HG02623 (cell line): ENCODE measurements at regions not wholly inside any gene's neighbourhood (a gene's known extent, or its start where the extent isn't known, plus 50 kb on each side); places are given as distances from the start of the nearest gene placed in this dataset.

Experiments
- ATAC-seq: cut with Tn5 transposase; IDR thresholded peaks from one replicate; pipeline ENCODE4 v1.9.1; 2021; ENCODE audit warnings: moderate library complexity; ENCODE audit not compliant: unreplicated experiment

GRCh38 chr1:239538239-239538988 is 152.0 kb downstream of the CHRM3 start:
- no peak for ATAC-seq

DNA sequence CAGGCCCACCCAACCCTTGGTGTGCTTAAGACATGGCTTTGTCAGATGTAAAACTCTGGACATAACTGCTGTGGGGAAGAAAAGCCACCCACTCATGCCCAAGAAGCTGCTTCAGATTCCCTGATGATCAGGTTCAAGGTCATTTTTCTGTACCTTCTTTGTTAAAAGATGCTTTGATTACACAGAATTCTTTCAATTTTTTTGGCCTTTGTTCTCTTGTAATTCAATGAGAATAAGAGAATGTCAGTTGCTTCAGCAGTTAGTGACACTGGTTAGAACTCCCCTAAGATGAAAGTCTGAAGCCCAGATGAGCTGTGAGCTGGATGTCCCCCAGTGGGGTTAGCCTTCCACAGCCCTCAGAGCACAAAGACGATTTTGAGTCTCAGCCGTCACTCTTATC is 152.7 kb downstream of the CHRM3 start:
- ATAC-seq = no peak

- ATAC-seq = no peak
Observed at GRCh38 chr1:239539812-239540211, 153.4 kb downstream of the CHRM3 start.

DNA sequence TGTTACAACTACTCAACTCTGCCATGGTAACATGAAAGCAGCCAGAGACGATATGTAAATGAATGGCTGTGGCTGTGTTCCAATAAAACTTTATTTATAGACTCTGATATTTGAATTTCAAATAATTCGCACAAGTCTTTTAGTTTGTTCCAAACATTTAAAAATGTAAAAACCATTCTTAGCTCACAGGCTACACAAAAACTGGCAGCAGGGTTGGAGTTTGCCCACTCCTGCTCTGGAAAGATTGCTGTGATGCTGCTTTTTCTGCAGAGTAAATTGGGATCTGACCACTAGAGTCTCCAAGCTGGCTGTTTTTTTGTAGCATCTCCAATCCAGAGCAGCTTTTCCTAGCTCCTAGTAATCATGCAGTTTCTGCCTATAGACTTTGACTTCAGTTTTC is 157.5 kb downstream of the CHRM3 start:
- ATAC-seq = no peak

DNA sequence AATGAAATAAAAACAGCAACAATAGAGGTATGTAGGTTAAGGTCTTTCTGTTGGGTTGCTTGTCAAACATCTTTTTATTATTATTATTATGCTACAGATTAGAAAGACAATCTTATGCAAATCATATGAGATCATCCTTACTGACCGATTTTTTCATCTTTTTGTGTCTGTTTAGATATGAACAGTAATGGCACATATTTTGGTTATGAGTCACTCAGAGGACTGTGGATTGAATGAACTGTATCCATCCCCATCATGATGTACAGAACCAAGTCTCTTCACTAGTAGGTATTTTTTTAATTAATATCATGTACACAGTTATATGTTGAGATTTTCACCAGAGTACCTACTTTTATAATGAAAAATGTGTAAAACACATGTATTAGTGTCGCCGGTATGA is 159.1 kb downstream of the CHRM3 start:
- ATAC-seq = no peak

- ATAC-seq = no peak
Observed at GRCh38 chr1:239547987-239548386, 161.6 kb downstream of the CHRM3 start.

DNA sequence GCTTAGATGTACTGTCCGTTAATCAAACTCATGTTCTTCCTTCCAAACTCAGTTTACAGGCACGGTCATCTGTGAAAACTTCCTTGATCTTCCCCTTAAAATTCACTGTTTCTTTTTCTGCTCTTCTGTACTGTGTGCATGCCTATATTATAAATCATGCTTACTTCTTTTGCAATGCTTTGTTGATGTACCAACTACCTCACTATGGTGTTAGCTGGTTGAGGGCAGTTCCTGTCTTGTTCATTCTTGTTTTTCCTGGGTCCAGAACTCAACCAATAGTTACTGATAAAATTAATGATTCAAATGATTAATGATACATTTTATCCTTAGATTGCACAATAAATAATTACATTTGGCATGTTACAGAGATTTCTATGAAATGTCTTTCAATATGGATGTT is 163.8 kb downstream of the CHRM3 start:
- no peak for ATAC-seq

GRCh38 chr1:239555350-239555749 is 169.0 kb downstream of the CHRM3 start:
- no peak for ATAC-seq

DNA sequence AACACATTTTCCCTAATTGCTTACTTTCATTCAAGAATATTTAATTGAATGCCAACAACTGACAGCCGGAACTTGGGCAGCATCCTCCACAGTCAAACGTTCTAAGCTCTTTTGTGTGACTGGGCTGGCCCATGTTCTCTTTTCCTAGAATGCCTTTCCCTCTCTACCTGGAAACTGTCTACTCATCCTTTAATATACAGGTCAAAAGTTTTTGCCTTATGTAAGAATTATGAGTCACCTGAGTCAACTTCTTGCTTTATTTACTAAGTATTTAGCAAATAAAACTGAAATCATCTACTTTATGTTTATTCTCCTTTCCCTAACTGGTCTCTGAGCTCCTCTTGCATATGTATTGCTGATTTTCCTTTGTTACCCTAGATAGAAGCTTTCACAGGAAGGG is 172.2 kb downstream of the CHRM3 start:
- ATAC-seq = no peak

GRCh38 chr1:239558991-239559390 is 172.6 kb downstream of the CHRM3 start:
- ATAC-seq = no peak

DNA sequence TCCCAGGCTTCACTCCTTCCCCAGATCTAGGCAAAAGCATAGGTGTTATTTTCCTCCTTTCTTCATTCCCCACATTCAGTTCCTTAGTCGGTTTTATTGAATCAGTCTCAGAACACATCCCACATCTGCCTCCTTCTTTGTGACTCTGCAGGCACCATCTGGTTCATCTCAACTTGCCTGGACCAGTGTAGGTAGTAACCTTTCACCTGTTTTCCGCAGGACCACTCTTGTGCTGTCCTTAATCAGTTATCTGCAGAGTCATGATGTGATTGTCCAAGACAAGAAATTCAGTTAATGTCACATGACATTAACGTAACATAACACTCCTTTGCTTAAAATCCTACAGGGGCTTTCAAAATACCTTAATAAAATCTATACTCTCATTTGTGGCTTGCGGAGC is 174.6 kb downstream of the CHRM3 start:
- no peak for ATAC-seq

DNA sequence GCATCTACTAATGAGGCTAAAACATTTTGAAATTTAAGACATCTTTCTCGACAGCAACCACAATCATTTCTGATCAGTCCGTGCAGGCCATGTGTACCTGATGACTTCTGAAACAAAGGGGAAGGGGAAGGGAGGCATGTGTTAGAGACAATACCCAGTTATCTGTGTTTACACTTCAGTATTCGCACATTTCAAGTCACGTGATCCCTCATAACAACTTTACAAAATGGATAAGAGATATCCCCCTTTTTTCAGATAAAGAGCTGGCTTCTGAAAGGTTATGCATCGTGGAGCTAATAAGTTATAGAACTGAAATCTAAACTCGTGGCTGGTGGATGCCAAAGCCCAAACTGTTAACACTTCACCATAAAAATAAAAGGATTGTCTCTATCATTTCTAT is 175.7 kb downstream of the CHRM3 start:
- no peak for ATAC-seq

- ATAC-seq = no peak
Observed at GRCh38 chr1:239563681-239564080, 177.3 kb downstream of the CHRM3 start.

GRCh38 chr1:239566074-239566473 is 179.7 kb downstream of the CHRM3 start:
- no peak for ATAC-seq

DNA sequence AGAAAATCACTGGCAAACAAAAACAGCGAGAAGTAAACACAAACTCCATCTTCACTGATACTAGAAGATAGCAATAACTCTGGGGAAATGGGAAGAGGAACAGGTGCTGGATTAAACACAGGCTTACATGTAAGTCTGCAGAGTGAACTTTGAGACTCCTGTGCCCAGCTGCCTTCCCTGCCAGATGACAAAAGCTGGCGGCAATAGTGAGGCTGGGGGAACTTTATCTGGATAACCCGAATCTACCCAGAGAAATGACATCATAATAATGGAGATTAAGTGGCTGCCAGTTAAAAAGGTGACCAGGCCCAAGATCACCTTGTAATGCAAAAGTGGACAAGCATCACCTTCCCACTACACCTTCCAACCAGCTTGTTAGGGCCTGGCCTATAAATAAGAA is 184.5 kb downstream of the CHRM3 start:
- no peak for ATAC-seq

- no peak for ATAC-seq
Observed at GRCh38 chr1:239572183-239572582, 185.8 kb downstream of the CHRM3 start.

DNA sequence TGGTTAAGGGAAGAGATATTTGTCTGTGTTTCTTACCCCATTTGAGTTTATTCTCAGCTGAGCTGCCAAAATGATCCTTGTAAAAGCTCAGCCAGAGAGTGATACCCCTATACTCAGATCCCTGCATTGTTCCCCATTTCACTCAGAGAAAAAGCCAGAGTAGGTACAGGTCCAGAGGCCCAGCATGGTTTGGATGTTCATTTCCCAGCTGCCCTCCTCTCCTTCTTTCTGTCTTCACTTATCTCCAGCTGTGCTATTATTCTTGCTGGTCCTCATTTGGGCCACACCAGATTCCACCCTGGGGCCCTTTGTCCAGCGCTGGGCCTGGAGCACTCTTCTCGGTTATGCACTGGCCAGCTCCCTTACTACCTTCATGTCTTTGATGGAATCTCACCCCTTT is 187.7 kb downstream of the CHRM3 start:
- no peak for ATAC-seq

DNA sequence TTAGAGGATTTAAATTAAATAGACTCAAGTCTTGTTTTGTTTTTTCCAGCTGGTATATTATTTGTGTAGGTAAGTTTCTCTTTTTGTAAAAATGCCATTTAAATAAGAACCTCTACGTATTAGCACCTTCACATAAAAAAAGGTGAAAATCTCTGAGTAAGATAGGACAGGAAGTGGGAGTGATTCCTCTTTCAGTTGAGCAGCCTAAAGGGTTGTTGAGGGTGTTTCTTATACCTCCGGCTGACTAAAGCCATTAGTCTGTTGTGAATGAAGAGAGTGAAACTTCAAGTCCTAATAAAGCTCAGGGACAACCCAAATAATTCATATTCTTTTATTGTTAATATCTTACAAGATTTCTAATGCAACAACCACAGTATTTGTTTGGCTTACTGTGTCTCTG is 188.7 kb downstream of the CHRM3 start:
- ATAC-seq = no peak

GRCh38 chr1:239583536-239583935 is 197.2 kb downstream of the CHRM3 start:
- no peak for ATAC-seq

DNA sequence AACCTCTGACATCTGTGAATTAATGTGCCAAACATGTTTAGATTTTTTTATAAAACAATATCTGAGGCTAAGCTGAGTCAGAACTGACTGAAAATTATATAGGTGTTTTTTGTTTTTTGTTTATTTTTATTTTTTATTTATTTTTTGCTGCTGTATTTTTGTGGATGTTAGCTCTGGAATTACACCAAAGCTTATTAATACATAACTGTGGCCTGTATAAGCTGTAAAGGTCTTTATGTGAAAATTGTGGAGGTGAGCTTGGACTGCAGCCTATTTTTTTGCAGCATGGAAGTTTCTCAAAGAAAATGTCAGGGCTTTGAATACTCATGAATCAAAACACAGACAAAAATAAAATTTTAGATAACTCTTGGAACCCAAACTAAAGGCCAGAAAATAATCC is 199.8 kb downstream of the CHRM3 start:
- no peak for ATAC-seq

DNA sequence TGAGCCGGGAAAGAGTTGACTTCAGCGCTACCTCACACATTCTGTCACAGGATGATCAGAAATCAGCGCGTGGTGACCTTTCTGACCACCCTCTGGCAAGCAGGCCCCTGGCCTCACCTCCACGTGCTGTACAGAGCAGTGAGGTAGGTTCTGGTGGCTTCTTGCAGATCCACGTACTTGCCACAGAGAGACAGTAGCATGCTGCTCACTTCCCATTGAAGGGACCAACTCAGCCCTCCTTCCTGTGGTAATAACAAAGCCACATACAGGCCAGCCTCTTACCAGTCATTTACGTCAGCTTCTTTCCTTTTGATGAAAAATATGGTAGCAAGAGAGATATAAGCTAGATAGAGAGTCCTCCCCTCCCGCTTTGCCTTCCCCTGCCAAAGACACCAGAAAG is 200.7 kb downstream of the CHRM3 start:
- ATAC-seq = no peak

GRCh38 chr1:239587574-239588369 is 201.4 kb downstream of the CHRM3 start:
- ATAC-seq = no peak

- ATAC-seq = no peak
Observed at GRCh38 chr1:239590556-239590955, 204.2 kb downstream of the CHRM3 start.
